HepG2 (cell line): ENCODE measurements at regions not wholly inside any gene's neighbourhood (a gene's known extent, or its start where the extent isn't known, plus 50 kb on each side); places are given as distances from the start of the nearest gene placed in this dataset.

Source experiments
- ATAC-seq: fragments of 200-7000 bp; cut with Tn5 transposase; 3 replicates; pipeline ENCODE4 v1.9.1; 2020; ENCODE audit warnings: mild to moderate bottlenecking, moderate library complexity
- BruUV-seq: library from RNA; stranded (reverse); fragments of 400-500 nt; replicated peaks from 2 replicates; lab custom pipeline; 2021; lab: Mats Ljungman, UMichigan
- CTCF ChIA-PET: fragments of 300-600 bp; formaldehyde crosslinking; extraction: SDS; loops from one replicate; lab custom pipeline; 2021; ENCODE audit warnings: low total read pairs, inconsistent platforms, low intra/inter-chr PET ratio; lab: Yijun Ruan, JAX
- POLR2A ChIA-PET: fragments of 350-600 bp; sonication (Branson Sonifier 250); formaldehyde crosslinking; loops from one replicate; lab custom pipeline; 2020; ENCODE audit warnings: antibody characterized with exemption, inconsistent platforms; lab: Yijun Ruan, JAX
- DNase-seq: peaks from one replicate; pipeline ENCODE4 v3.0.0-alpha.2; 2015; ENCODE audit warnings: low spot score
- FAIRE-seq: peaks from 3 replicates; lab custom pipeline; 2011; peaks lifted over from hg19 to GRCh38; lab: Jason Lieb, UNC
- H2AFZ ChIP-seq: one replicate; pipeline ENCODE4 v1.6.1; 2011; ENCODE audit warnings: low read length, inconsistent platforms
- H3K27ac ChIP-seq: fragments of 300-600 bp; 3 replicates; pipeline ENCODE4 v1.8.0; 2011; ENCODE audit warnings: mixed run types, mild to moderate bottlenecking, mixed read lengths, low read length, inconsistent platforms; ENCODE audit not compliant: insufficient read depth; ENCODE audit errors: extremely low read length
- H3K27me3 ChIP-seq, 2 experiments: fragments of 200-600 bp in 1 of 2; 2 replicates in 1 of 2; 3 replicates in 1 of 2; pipeline versions ENCODE4 v1.6.0 to v1.8.0; 2011; ENCODE audit warnings: low read length in 2 of 2, mild to moderate bottlenecking in 2 of 2, moderate library complexity in 2 of 2, inconsistent platforms in 1 of 2; ENCODE audit not compliant: insufficient read depth in 2 of 2, control insufficient read depth in 1 of 2
- H3K36me3 ChIP-seq, 2 experiments: fragments of 200-600 bp in 1 of 2; replicated peaks in 1 of 2; 2 replicates in 1 of 2; 3 replicates in 1 of 2; pipeline versions ENCODE4 v1.5.1 to v1.8.0; 2011; ENCODE audit warnings: low read length in 2 of 2, inconsistent platforms in 1 of 2; ENCODE audit not compliant: insufficient read depth in 2 of 2, control insufficient read depth in 1 of 2
- H3K4me1 ChIP-seq: 2 replicates; pipeline ENCODE4 v1.5.1; 2012; ENCODE audit warnings: low read length, inconsistent platforms; ENCODE audit not compliant: insufficient read depth
- H3K4me2 ChIP-seq: 2 replicates; pipeline ENCODE4 v1.6.0; 2011; ENCODE audit warnings: low read depth, low read length, inconsistent platforms
- H3K4me3 ChIP-seq, 3 experiments: fragments of 200-600 bp in 1 of 3; sonication (generic), shearing (Covaris generic) in 1 of 3; replicated peaks in 1 of 3; 2 replicates each; pipeline ENCODE4 v1.5.1; 2011 to 2016; ENCODE audit warnings: low read length in 3 of 3, inconsistent platforms in 2 of 3, low read depth in 2 of 3, mild to moderate bottlenecking in 2 of 3, control low read depth in 1 of 3, mixed read lengths in 1 of 3; ENCODE audit not compliant: insufficient read depth in 1 of 3
- H3K79me2 ChIP-seq: one replicate; pipeline ENCODE4 v1.6.1; 2011; ENCODE audit warnings: low read length, inconsistent platforms; ENCODE audit not compliant: insufficient read depth
- H3K9ac ChIP-seq: 2 replicates; pipeline ENCODE4 v1.6.0; 2011; ENCODE audit warnings: mild to moderate bottlenecking, low read depth, low read length, inconsistent platforms; ENCODE audit not compliant: insufficient read depth
- H3K9me3 ChIP-seq: 2 replicates; pipeline ENCODE4 v1.5.1; 2012; ENCODE audit warnings: mild to moderate bottlenecking, low read length
- H4K20me1 ChIP-seq: 2 replicates; pipeline ENCODE4 v1.6.0; 2011; ENCODE audit warnings: inconsistent platforms, mild to moderate bottlenecking, low read length, moderate library complexity; ENCODE audit not compliant: insufficient read depth
- GZF1 ChIP-seq: sonication (generic); formaldehyde crosslinking; IDR thresholded peaks from 2 replicates; pipeline ENCODE4 v1.5.1; 2020; ENCODE audit warnings: mild to moderate bottlenecking, missing genetic modification reagents
- JUND ChIP-seq: sonication (generic); formaldehyde crosslinking; IDR thresholded peaks from 2 replicates; pipeline ENCODE4 v1.8.0; 2022; ENCODE audit warnings: mild to moderate bottlenecking, missing genetic modification reagents
- SRSF1 ChIP-seq: fragments of 200-400 bp; formaldehyde crosslinking; optimal IDR thresholded peaks from 2 replicates; pipeline ENCODE3; 2017; ENCODE audit warnings: mild to moderate bottlenecking, low read depth, low read length, moderate library complexity
- YY1 ChIP-seq: IDR thresholded peaks from 2 replicates; pipeline ENCODE4 v1.6.1; 2011; ENCODE audit warnings: low read length, low read depth, moderate library complexity, mild to moderate bottlenecking; ENCODE audit not compliant: insufficient read depth, insufficient replicate concordance
- ZFX ChIP-seq: sonication (generic); formaldehyde crosslinking; IDR thresholded peaks from 2 replicates; pipeline ENCODE4 v1.4.0; 2020; ENCODE audit warnings: mild to moderate bottlenecking, low read depth, missing genetic modification reagents, moderate library complexity
- ZNF337 ChIP-seq: sonication (generic); formaldehyde crosslinking; IDR thresholded peaks from 2 replicates; pipeline ENCODE4 v1.5.1; 2020; ENCODE audit warnings: missing genetic modification reagents, low read depth, mild to moderate bottlenecking, borderline replicate concordance
- ZNF607 ChIP-seq: sonication (generic); formaldehyde crosslinking; IDR thresholded peaks from 2 replicates; pipeline ENCODE4 v1.5.1; 2020; ENCODE audit warnings: missing genetic modification reagents, mild to moderate bottlenecking, borderline replicate concordance
- ZNF709 ChIP-seq: sonication (generic); formaldehyde crosslinking; IDR thresholded peaks from 2 replicates; pipeline ENCODE4 v1.5.0; 2020; ENCODE audit warnings: mild to moderate bottlenecking, missing genetic modification reagents
- ZNF777 ChIP-seq: sonication (generic); formaldehyde crosslinking; IDR thresholded peaks from 2 replicates; pipeline ENCODE4 v1.4.0; 2020; ENCODE audit warnings: missing genetic modification reagents
- WGBS: methylation state at CpG from one replicate; pipeline ENCODE4 v1.1.6; 2017; ENCODE audit warnings: low lambda C conversion rate; 5-methylcytosine and 5-hydroxymethylcytosine counted together
- in situ Hi-C: cut with HindIII; loops from 2 replicates; pipeline ENCODE4 v1.10.0; 2017; ENCODE audit warnings: low pct_unique_long_range_greater_than_20kb; ENCODE audit not compliant: extremely low pct_ligation_motif_present
- intact Hi-C: fragments of 100-400 bp; cut with micrococcal nuclease; formaldehyde crosslinking; loops from one replicate; pipeline ENCODE4 v1.10.0; 2022; ENCODE audit not compliant: unreplicated experiment
- TF ChIP-seq, protein P1 (sequence below): IDR thresholded peaks from 2 replicates; pipeline ENCODE4 v1.6.1; 2016; ENCODE audit warnings: control low read depth
- TF ChIP-seq, protein P2 (sequence below): sonication (generic); formaldehyde crosslinking; IDR thresholded peaks from 2 replicates; pipeline ENCODE4 v1.5.0; 2020; ENCODE audit warnings: missing genetic modification reagents
- TF ChIP-seq, protein P3 (sequence below): fragments of 450-650 bp; IDR thresholded peaks from 2 replicates; pipeline ENCODE4 v1.6.1; 2017; ENCODE audit warnings: mild to moderate bottlenecking
- TF ChIP-seq, protein P4 (sequence below): sonication (generic); formaldehyde crosslinking; IDR thresholded peaks from 2 replicates; pipeline ENCODE4 v1.4.0; 2020; ENCODE audit warnings: mild to moderate bottlenecking, missing genetic modification reagents

DNA sequence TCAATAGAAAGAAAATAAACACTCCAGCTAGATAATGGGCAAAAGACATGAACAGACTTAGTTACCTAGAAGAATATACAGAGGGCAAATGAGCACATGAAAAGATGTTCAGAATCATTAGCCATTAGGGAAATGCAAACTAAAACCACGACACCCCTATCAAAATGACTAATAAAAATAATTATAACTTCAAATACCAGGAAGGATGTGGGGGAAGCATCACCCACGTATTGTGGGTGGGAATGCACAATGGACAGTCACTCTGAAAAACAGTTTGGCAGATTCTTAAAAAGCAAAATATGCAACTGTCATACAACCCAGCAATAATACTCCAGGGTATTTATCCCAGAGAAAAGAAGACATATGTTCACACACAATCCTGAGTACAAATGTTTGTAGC is 92.6 kb downstream of the DLL1 start:
- ATAC-seq = no peak
- Histone ChIP-seq H3K36me3 (no peaks in the 10 kb centered on the region), H3K9me3 (peaks cover 8% of the 10 kb centered on the region), H3K4me3 (no peak overlapping the region), H4K20me1 (no peaks in the 10 kb centered on the region), H2AFZ (no peak overlapping the region), H3K79me2 (no peaks in the 10 kb centered on the region), H3K9ac (no peak overlapping the region), H3K27me3 (peaks cover 4 to 22% of the 10 kb centered on the region in 2 experiments), H3K4me1 (no peaks in the 10 kb centered on the region), H3K27ac (no peak overlapping the region), H3K4me2 (no peak overlapping the region)
- DNase-seq = no peak
- in situ Hi-C loops (no loop called here), intact Hi-C loops (no loop called here)
- 0% methylated on average over 2 of the region's 2 CpGs for WGBS
- POLR2A ChIA-PET = no interaction called here
- BruUV-seq = no TSS peak
- TF ChIP-seq ZFX (CRISPR knock-in tag) = no peak
- TF ChIP-seq, protein P1, sequence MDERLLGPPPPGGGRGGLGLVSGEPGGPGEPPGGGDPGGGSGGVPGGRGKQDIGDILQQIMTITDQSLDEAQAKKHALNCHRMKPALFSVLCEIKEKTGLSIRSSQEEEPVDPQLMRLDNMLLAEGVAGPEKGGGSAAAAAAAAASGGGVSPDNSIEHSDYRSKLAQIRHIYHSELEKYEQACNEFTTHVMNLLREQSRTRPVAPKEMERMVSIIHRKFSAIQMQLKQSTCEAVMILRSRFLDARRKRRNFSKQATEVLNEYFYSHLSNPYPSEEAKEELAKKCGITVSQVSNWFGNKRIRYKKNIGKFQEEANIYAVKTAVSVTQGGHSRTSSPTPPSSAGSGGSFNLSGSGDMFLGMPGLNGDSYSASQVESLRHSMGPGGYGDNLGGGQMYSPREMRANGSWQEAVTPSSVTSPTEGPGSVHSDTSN (CRISPR knock-in tag) = no peak
- no peak for FAIRE-seq
- CTCF ChIA-PET = no interaction called here

DNA sequence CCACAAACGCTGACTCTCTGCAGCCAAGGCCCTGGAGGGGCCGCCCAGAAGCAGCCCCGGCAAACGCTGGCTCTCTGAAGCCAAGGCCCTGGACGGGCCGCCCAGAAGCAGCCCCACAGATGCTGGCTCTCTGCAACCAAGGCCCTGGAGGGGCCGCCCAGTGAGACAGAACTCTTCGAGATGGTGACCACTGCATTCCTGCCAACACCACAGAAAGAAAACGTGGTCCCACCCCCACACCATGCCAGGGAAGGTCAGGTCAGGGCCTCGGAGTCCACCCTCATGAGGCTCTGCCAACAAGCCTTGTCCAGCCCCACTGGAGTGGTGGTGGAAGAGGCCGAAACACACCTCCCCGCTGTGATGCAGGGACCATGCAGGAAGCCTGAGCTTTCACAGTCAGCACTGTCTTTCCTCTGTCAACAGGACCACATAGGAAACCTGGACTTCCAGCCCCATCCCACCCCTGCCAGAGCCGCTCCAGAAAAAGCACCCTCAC is 97.5 kb downstream of the DLL1 start:
- DNase-seq (no peak), ATAC-seq (no peak; the same call in 2 of the 3 replicates), FAIRE-seq (no peak)
- Histone ChIP-seq H2AFZ (no peak overlapping the region), H3K4me1 (no peaks in the 10 kb centered on the region), H3K79me2 (no peaks in the 10 kb centered on the region), H3K9me3 (peaks cover 8% of the 10 kb centered on the region), H3K4me3 (no peak overlapping the region), H4K20me1 (no peaks in the 10 kb centered on the region), H3K27ac (no peak overlapping the region), H3K4me2 (no peak overlapping the region), H3K27me3 (peaks cover 5 to 35% of the 10 kb centered on the region in 2 experiments; a peak in 4 of 5 replicates), H3K9ac (no peak overlapping the region), H3K36me3 (no peaks in the 10 kb centered on the region)
- in situ Hi-C loops = no loop called here
- 14% methylated on average over 9 of the region's 13 CpGs for WGBS
- intact Hi-C loops = no loop called here
- no TSS peak for BruUV-seq
- ChIA-PET POLR2A (no interaction called here), CTCF (no interaction called here)
- no peak for TF ChIP-seq SRSF1
- TF ChIP-seq ZNF337 (CRISPR knock-in tag) = no peak
- TF ChIP-seq, protein P2, sequence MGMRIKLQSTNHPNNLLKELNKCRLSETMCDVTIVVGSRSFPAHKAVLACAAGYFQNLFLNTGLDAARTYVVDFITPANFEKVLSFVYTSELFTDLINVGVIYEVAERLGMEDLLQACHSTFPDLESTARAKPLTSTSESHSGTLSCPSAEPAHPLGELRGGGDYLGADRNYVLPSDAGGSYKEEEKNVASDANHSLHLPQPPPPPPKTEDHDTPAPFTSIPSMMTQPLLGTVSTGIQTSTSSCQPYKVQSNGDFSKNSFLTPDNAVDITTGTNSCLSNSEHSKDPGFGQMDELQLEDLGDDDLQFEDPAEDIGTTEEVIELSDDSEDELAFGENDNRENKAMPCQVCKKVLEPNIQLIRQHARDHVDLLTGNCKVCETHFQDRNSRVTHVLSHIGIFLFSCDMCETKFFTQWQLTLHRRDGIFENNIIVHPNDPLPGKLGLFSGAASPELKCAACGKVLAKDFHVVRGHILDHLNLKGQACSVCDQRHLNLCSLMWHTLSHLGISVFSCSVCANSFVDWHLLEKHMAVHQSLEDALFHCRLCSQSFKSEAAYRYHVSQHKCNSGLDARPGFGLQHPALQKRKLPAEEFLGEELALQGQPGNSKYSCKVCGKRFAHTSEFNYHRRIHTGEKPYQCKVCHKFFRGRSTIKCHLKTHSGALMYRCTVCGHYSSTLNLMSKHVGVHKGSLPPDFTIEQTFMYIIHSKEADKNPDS (CRISPR knock-in tag) = no peak
- TF ChIP-seq, protein P3, sequence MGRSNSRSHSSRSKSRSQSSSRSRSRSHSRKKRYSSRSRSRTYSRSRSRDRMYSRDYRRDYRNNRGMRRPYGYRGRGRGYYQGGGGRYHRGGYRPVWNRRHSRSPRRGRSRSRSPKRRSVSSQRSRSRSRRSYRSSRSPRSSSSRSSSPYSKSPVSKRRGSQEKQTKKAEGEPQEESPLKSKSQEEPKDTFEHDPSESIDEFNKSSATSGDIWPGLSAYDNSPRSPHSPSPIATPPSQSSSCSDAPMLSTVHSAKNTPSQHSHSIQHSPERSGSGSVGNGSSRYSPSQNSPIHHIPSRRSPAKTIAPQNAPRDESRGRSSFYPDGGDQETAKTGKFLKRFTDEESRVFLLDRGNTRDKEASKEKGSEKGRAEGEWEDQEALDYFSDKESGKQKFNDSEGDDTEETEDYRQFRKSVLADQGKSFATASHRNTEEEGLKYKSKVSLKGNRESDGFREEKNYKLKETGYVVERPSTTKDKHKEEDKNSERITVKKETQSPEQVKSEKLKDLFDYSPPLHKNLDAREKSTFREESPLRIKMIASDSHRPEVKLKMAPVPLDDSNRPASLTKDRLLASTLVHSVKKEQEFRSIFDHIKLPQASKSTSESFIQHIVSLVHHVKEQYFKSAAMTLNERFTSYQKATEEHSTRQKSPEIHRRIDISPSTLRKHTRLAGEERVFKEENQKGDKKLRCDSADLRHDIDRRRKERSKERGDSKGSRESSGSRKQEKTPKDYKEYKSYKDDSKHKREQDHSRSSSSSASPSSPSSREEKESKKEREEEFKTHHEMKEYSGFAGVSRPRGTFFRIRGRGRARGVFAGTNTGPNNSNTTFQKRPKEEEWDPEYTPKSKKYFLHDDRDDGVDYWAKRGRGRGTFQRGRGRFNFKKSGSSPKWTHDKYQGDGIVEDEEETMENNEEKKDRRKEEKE = no peak
- TF ChIP-seq ZNF709 (CRISPR knock-in tag) = no peak
- TF ChIP-seq ZNF607 (CRISPR knock-in tag) = no peak
- TF ChIP-seq, protein P4, sequence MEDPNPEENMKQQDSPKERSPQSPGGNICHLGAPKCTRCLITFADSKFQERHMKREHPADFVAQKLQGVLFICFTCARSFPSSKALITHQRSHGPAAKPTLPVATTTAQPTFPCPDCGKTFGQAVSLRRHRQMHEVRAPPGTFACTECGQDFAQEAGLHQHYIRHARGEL (CRISPR knock-in tag) = no peak
- no peak for TF ChIP-seq YY1
- TF ChIP-seq GZF1 (CRISPR knock-in tag) = no peak
- TF ChIP-seq ZNF777 = no peak
- TF ChIP-seq JUND (CRISPR knock-in tag) = no peak
